ENCODE measurements at regions not wholly inside any gene's neighbourhood (a gene's known extent, or its start where the extent isn't known, plus 50 kb on each side); places are given as distances from the start of the nearest gene placed in this dataset.
"Not testable (repeated sequence)": the region's sequence is repeated elsewhere in the genome, so short reads cannot be mapped to it uniquely, and the experiment has no call there.

- no peak for DNase-seq (ENCODE audit: low read depth)
Measured at GRCh38 chr6:166724576-166724975, 97.5 kb upstream of the RPS6KA2 start.

- no peak for DNase-seq (ENCODE audit: low read depth)
Measured at GRCh38 chr6:166722785-166723184, 95.7 kb upstream of the RPS6KA2 start.

- DNase-seq (ENCODE audit: low read depth), result no peak
Measured at GRCh38 chr6:166721576-166721975, 94.5 kb upstream of the RPS6KA2 start.

GRCh38 chr6:166720856-166721255 is 93.8 kb upstream of the RPS6KA2 start:
- DNase-seq (ENCODE audit: low read depth), result no peak

- DNase-seq (ENCODE audit: low read depth), result no peak
Measured at GRCh38 chr6:166719019-166719418, 92.0 kb upstream of the RPS6KA2 start.

- no peak for DNase-seq (ENCODE audit: low read depth)
Measured at GRCh38 chr6:166718516-166718915, 91.5 kb upstream of the RPS6KA2 start.

- no peak for DNase-seq (ENCODE audit: low read depth)
Measured at GRCh38 chr6:166716910-166717617, 90.0 kb upstream of the RPS6KA2 start.

GRCh38 chr6:166715992-166716391 is 88.9 kb upstream of the RPS6KA2 start:
- no peak for DNase-seq (ENCODE audit: low read depth)

- DNase-seq (ENCODE audit: low read depth), result no peak
Measured at GRCh38 chr6:166715065-166715464, 88.0 kb upstream of the RPS6KA2 start.

GRCh38 chr6:166714581-166714980 is 87.5 kb upstream of the RPS6KA2 start:
- DNase-seq (ENCODE audit: low read depth), result no peak

GRCh38 chr6:166714187-166714510 is 87.1 kb upstream of the RPS6KA2 start:
- DNase-seq (ENCODE audit: low read depth), result no peak

GRCh38 chr6:166713434-166714186 is 86.6 kb upstream of the RPS6KA2 start:
- DNase-seq (ENCODE audit: low read depth), result no peak

GRCh38 chr6:166712286-166713228 is 85.5 kb upstream of the RPS6KA2 start:
- no peak for DNase-seq (ENCODE audit: low read depth)

GRCh38 chr6:166710084-166710483 is 83.0 kb upstream of the RPS6KA2 start:
- no peak for DNase-seq (ENCODE audit: low read depth)

GRCh38 chr6:166708460-166708859 is 81.4 kb upstream of the RPS6KA2 start:
- DNase-seq (ENCODE audit: low read depth), result no peak

- no peak for DNase-seq (ENCODE audit: low read depth)
Measured at GRCh38 chr6:166707045-166707444, 80.0 kb upstream of the RPS6KA2 start.

- DNase-seq (ENCODE audit: low read depth), result no peak
Measured at GRCh38 chr6:166705069-166705468, 78.0 kb upstream of the RPS6KA2 start.

GRCh38 chr6:166704171-166704570 is 77.1 kb upstream of the RPS6KA2 start:
- DNase-seq (ENCODE audit: low read depth), result no peak

GRCh38 chr6:166703149-166703710 is 76.2 kb upstream of the RPS6KA2 start:
- DNase-seq (ENCODE audit: low read depth), result no peak

GRCh38 chr6:166701424-166701823 is 74.4 kb upstream of the RPS6KA2 start:
- not testable (repeated sequence) for DNase-seq (ENCODE audit: low read depth)

GRCh38 chr6:166700871-166701270 is 73.8 kb upstream of the RPS6KA2 start:
- DNase-seq (ENCODE audit: low read depth), result not testable (repeated sequence)

GRCh38 chr6:166697113-166697512 is 70.1 kb upstream of the RPS6KA2 start:
- no peak for DNase-seq (ENCODE audit: low read depth)

Data from activated gamma-delta T cell treated with anti-CD3 and anti-CD28 coated beads, Interleukin-2, amount 50 U/mL, for 16 hours (primary cell).